ENCODE measurements at regions not wholly inside any gene's neighbourhood (a gene's known extent, or its start where the extent isn't known, plus 50 kb on each side); places are given as distances from the start of the nearest gene placed in this dataset.
"Not testable (repeated sequence)": the region's sequence is repeated elsewhere in the genome, so short reads cannot be mapped to it uniquely, and the experiment has no call there.

GRCh38 chr3:21234933-21235332, 516.1 kb downstream of the ZNF385D start:
- ChIA-PET CTCF (no interaction called here), POLR2A (no interaction called here)
- no peak for TF ChIP-seq CTCF (IDR thresholded peaks at IDR 0.05; ENCODE audit: control extremely low read depth, extremely low read depth, low read depth, missing control alignments)
- no peak for DNase-seq (ENCODE audit: extremely low spot score)

GRCh38 chr3:21229426-21230135, 521.4 kb downstream of the ZNF385D start:
- ChIA-PET POLR2A (no interaction called here), CTCF (no interaction called here)
- TF ChIP-seq CTCF (IDR thresholded peaks at IDR 0.05; ENCODE audit: control extremely low read depth, extremely low read depth, low read depth, missing control alignments) = no peak
- no peak for DNase-seq (ENCODE audit: extremely low spot score)

- POLR2A ChIA-PET = no interaction called here
- CTCF ChIA-PET = no interaction called here
- no peak for DNase-seq (ENCODE audit: extremely low spot score)
- no peak for TF ChIP-seq CTCF (IDR thresholded peaks at IDR 0.05; ENCODE audit: control extremely low read depth, extremely low read depth, low read depth, missing control alignments)
These were observed 524.9 kb downstream of the ZNF385D start for GRCh38 chr3:21226086-21226485.

- CTCF ChIA-PET = interaction anchor here (1.4 kb wide), 1 partner anchor 9 kb away, joined by 4 read pairs; no protein-coding TSS in a partner anchor
These were observed 530.1 kb downstream of the ZNF385D start for GRCh38 chr3:21220944-21221343.

GRCh38 chr3:21216598-21216997, 534.4 kb downstream of the ZNF385D start:
- CTCF ChIA-PET = no interaction called here

More at GRCh38 chr3:21220944-21221343, 530.1 kb downstream of the ZNF385D start:
- POLR2A ChIA-PET = no interaction called here
- no peak for DNase-seq (ENCODE audit: extremely low spot score)
- TF ChIP-seq CTCF (IDR thresholded peaks at IDR 0.05; ENCODE audit: control extremely low read depth, extremely low read depth, low read depth, missing control alignments) = no peak

GRCh38 chr3:21204122-21204521, 546.9 kb downstream of the ZNF385D start:
- CTCF ChIA-PET; POLR2A ChIA-PET; DNase-seq (ENCODE audit: extremely low spot score): not testable (repeated sequence)

More at GRCh38 chr3:21216598-21216997, 534.4 kb downstream of the ZNF385D start:
- DNase-seq (ENCODE audit: extremely low spot score) = no peak
- POLR2A ChIA-PET = no interaction called here
- TF ChIP-seq CTCF (IDR thresholded peaks at IDR 0.05; ENCODE audit: control extremely low read depth, extremely low read depth, low read depth, missing control alignments) = no peak

GRCh38 chr3:21195203-21195602, 555.8 kb downstream of the ZNF385D start:
- ChIA-PET CTCF (no interaction called here), POLR2A (no interaction called here)
- no peak for DNase-seq (ENCODE audit: extremely low spot score)
- no peak for TF ChIP-seq CTCF (IDR thresholded peaks at IDR 0.05; ENCODE audit: control extremely low read depth, extremely low read depth, low read depth, missing control alignments)

GRCh38 chr3:21194036-21194435, 557.0 kb downstream of the ZNF385D start:
- DNase-seq (ENCODE audit: extremely low spot score); CTCF ChIA-PET; POLR2A ChIA-PET: not testable (repeated sequence)

Measured in GM10248 (cell line).